ENCODE measurements at regions not wholly inside any gene's neighbourhood (a gene's known extent, or its start where the extent isn't known, plus 50 kb on each side); places are given as distances from the start of the nearest gene placed in this dataset.

GRCh38 chr16:50459496-50460080 lies 88.6 kb upstream of the NKD1 start (continued):
- TF ChIP-seq PPARA (CRISPR knock-in tag; IDR thresholded peaks at IDR 0.05; ENCODE audit: borderline replicate concordance) (no peak), PATZ1 (CRISPR knock-in tag; IDR thresholded peaks at IDR 0.05; ENCODE audit: borderline replicate concordance) (no peak)

- TF ChIP-seq CSRNP3 (CRISPR knock-in tag; IDR thresholded peaks at IDR 0.05), result no peak
- no peak for TF ChIP-seq OSR1 (CRISPR knock-in tag; IDR thresholded peaks at IDR 0.05)
- TF ChIP-seq PPARA (CRISPR knock-in tag; IDR thresholded peaks at IDR 0.05; ENCODE audit: borderline replicate concordance), result no peak
- TF ChIP-seq ZNF70 (CRISPR knock-in tag; IDR thresholded peaks at IDR 0.05), result no peak
- no peak for TF ChIP-seq CSDC2 (CRISPR knock-in tag; IDR thresholded peaks at IDR 0.05)
- TF ChIP-seq BACH2 (CRISPR knock-in tag; IDR thresholded peaks at IDR 0.05; ENCODE audit: borderline replicate concordance), result no peak
- TF ChIP-seq ESRRG (CRISPR knock-in tag; IDR thresholded peaks at IDR 0.05), result no peak
- no peak for TF ChIP-seq ZFP3 (CRISPR knock-in tag; IDR thresholded peaks at IDR 0.05)
- TF ChIP-seq TCF4 (CRISPR knock-in tag; IDR thresholded peaks at IDR 0.05; ENCODE audit: borderline replicate concordance), result no peak
- no peak for TF ChIP-seq ARNTL (CRISPR knock-in tag; IDR thresholded peaks at IDR 0.05; ENCODE audit: borderline replicate concordance, low read depth)
- TF ChIP-seq SNAI2 (CRISPR knock-in tag; IDR thresholded peaks at IDR 0.05), result no peak
- no peak for TF ChIP-seq TOX (CRISPR knock-in tag; IDR thresholded peaks at IDR 0.05; ENCODE audit: borderline replicate concordance)
- no peak for TF ChIP-seq GLIS3 (CRISPR knock-in tag; IDR thresholded peaks at IDR 0.05)
- TF ChIP-seq ZC3H10 (CRISPR knock-in tag; IDR thresholded peaks at IDR 0.05), result no peak
- no peak for TF ChIP-seq CREB5 (CRISPR knock-in tag; IDR thresholded peaks at IDR 0.05; ENCODE audit: low read depth)
- no peak for ATAC-seq
Observed at GRCh38 chr16:50458667-50459495, 89.3 kb upstream of the NKD1 start.

GRCh38 chr16:50457979-50458491 lies 89.2 kb upstream of the BRD7 start:
- no peak for TF ChIP-seq RARB (CRISPR knock-in tag; IDR thresholded peaks at IDR 0.05)
- no peak for TF ChIP-seq ISL1 (CRISPR knock-in tag; IDR thresholded peaks at IDR 0.05)
- no peak for TF ChIP-seq TSHZ2 (CRISPR knock-in tag; IDR thresholded peaks at IDR 0.05)
- TF ChIP-seq ARNTL (CRISPR knock-in tag; IDR thresholded peaks at IDR 0.05; ENCODE audit: borderline replicate concordance, low read depth), result no peak
- TF ChIP-seq ZNF70 (CRISPR knock-in tag; IDR thresholded peaks at IDR 0.05), result no peak
- TF ChIP-seq CREB5 (CRISPR knock-in tag; IDR thresholded peaks at IDR 0.05; ENCODE audit: low read depth), result no peak
- no peak for ATAC-seq
